ENCODE measurements at regions not wholly inside any gene's neighbourhood (a gene's known extent, or its start where the extent isn't known, plus 50 kb on each side); places are given as distances from the start of the nearest gene placed in this dataset.

DNA sequence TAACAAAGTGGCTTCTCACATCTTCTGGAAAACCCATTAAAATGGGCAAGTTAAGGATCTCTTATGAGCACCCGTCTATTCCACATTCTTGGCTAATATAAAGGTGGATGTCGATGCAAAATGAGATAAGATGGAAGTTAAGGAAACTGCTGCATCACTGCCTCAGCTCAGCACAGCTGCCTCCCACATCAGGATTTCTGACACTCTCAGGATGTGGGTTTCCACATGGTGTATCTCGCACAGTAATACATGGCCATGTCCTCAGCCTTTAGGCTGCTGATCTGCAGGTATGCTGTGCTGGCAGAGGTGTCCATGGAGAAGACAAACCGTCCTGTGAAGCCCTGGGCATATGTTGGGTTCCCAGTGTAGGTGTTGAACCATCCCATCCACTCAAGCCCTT is 1348.0 kb downstream of the TMEM121 start:
- Histone ChIP-seq H3K27me3 (ENCODE audit: insufficient read depth, low read depth) (no peaks in the 10 kb centered on the region), H3K4me2 (no peak overlapping the region), H3K4me3 (IDR thresholded peaks at IDR 0.05; ENCODE audit: insufficient read depth, low read depth, low read length) (no peak overlapping the region), H4K20me1 (ENCODE audit: insufficient read depth) (no peaks in the 10 kb centered on the region), H3K27ac (no peak overlapping the region), H3K4me1 (ENCODE audit: low read depth, poor library complexity, severe bottlenecking) (peaks cover 14% of the 10 kb centered on the region), H3K79me2 (ENCODE audit: insufficient read depth, low read depth) (no peaks in the 10 kb centered on the region), H3K36me3 (ENCODE audit: insufficient read depth) (no peaks in the 10 kb centered on the region), H2AFZ (ENCODE audit: low read depth) (no peak overlapping the region), H3K9ac (no peak overlapping the region)
- TF ChIP-seq, protein P1, sequence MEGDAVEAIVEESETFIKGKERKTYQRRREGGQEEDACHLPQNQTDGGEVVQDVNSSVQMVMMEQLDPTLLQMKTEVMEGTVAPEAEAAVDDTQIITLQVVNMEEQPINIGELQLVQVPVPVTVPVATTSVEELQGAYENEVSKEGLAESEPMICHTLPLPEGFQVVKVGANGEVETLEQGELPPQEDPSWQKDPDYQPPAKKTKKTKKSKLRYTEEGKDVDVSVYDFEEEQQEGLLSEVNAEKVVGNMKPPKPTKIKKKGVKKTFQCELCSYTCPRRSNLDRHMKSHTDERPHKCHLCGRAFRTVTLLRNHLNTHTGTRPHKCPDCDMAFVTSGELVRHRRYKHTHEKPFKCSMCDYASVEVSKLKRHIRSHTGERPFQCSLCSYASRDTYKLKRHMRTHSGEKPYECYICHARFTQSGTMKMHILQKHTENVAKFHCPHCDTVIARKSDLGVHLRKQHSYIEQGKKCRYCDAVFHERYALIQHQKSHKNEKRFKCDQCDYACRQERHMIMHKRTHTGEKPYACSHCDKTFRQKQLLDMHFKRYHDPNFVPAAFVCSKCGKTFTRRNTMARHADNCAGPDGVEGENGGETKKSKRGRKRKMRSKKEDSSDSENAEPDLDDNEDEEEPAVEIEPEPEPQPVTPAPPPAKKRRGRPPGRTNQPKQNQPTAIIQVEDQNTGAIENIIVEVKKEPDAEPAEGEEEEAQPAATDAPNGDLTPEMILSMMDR (conservative IDR thresholded peaks at IDR 0.05; ENCODE audit: low read depth, low read length): no peak

DNA sequence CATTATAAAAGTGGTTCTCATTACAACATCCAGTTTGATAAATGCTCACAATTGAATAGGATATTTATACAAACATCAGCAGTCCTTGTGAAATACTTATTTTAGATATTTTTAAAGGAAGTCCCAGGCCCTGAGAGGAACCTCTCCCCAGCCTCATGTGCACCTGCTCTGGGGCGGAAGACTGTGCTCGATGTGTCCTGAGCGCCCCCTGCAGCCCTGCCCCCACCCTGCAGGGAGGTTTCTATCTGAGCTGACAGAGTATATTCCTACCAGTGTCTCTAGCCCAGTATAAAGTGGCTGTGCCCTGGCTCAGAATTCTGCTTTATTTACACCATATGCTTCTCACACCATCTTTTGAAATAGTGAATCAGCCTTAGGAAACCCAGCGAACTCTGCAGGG is 1349.1 kb downstream of the TMEM121 start:
- Histone ChIP-seq H4K20me1 (ENCODE audit: insufficient read depth) (no peaks in the 10 kb centered on the region), H3K4me1 (ENCODE audit: low read depth, poor library complexity, severe bottlenecking) (peaks cover 14% of the 10 kb centered on the region), H3K79me2 (ENCODE audit: insufficient read depth, low read depth) (no peaks in the 10 kb centered on the region), H3K9ac (no peak overlapping the region), H3K4me3 (IDR thresholded peaks at IDR 0.05; ENCODE audit: insufficient read depth, low read depth, low read length) (no peak overlapping the region), H3K4me2 (no peak overlapping the region), H3K36me3 (ENCODE audit: insufficient read depth) (no peaks in the 10 kb centered on the region), H3K27ac (no peak overlapping the region), H3K27me3 (ENCODE audit: insufficient read depth, low read depth) (no peaks in the 10 kb centered on the region), H2AFZ (ENCODE audit: low read depth) (no peak overlapping the region)
- TF ChIP-seq, protein P1 (conservative IDR thresholded peaks at IDR 0.05; ENCODE audit: low read depth, low read length): no peak

- no peaks in the 10 kb centered on the region for H3K27me3 ChIP-seq (ENCODE audit: insufficient read depth, low read depth)
- no peaks in the 10 kb centered on the region for H4K20me1 ChIP-seq (ENCODE audit: insufficient read depth)
- H3K4me3 ChIP-seq (IDR thresholded peaks at IDR 0.05; ENCODE audit: insufficient read depth, low read depth, low read length): no peak overlapping the region
- TF ChIP-seq, protein P1 (conservative IDR thresholded peaks at IDR 0.05; ENCODE audit: low read depth, low read length): no peak
- H3K9ac ChIP-seq: no peak overlapping the region
- H3K4me2 ChIP-seq: no peak overlapping the region
- H2AFZ ChIP-seq (ENCODE audit: low read depth): no peak overlapping the region
- peaks cover 14% of the 10 kb centered on the region for H3K4me1 ChIP-seq (ENCODE audit: low read depth, poor library complexity, severe bottlenecking)
- no peaks in the 10 kb centered on the region for H3K36me3 ChIP-seq (ENCODE audit: insufficient read depth)
- H3K79me2 ChIP-seq (ENCODE audit: insufficient read depth, low read depth): no peaks in the 10 kb centered on the region
- no peak overlapping the region for H3K27ac ChIP-seq
Measured at GRCh38 chr14:106876711-106877110, 1350.3 kb downstream of the TMEM121 start.

DNA sequence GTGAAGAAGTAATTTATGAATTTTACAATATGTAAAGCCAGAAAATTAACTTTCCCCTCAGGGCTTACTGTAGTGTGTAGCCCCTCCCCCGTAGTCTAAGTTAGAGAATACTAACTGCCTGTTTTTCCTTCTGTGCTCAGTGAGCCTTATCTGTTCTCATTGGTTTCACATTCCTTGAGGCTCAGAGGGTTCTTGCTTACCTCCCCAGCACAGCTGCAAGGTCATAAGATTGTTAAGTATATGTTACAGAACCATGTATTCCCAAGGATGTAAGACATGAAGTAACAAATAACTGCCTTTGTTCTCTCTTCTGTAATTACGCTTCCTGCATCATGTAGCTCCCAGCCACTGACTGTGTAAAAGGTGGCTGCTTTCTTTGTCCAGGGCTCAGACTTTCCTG is 1351.1 kb downstream of the TMEM121 start:
- TF ChIP-seq, protein P1 (conservative IDR thresholded peaks at IDR 0.05; ENCODE audit: low read depth, low read length): no peak
- peaks cover 14% of the 10 kb centered on the region for H3K4me1 ChIP-seq (ENCODE audit: low read depth, poor library complexity, severe bottlenecking)

More for the DNA sequence above, 1351.1 kb downstream of the TMEM121 start:
- Histone ChIP-seq H3K9ac (no peak overlapping the region), H4K20me1 (ENCODE audit: insufficient read depth) (no peaks in the 10 kb centered on the region), H3K4me2 (peak overlapping the region; percentile 3; the same call in 1 of the 2 replicates), H3K36me3 (ENCODE audit: insufficient read depth) (no peaks in the 10 kb centered on the region), H3K4me3 (IDR thresholded peaks at IDR 0.05; ENCODE audit: insufficient read depth, low read depth, low read length) (no peak overlapping the region), H3K27me3 (ENCODE audit: insufficient read depth, low read depth) (no peaks in the 10 kb centered on the region), H3K27ac (no peak overlapping the region), H3K79me2 (ENCODE audit: insufficient read depth, low read depth) (no peaks in the 10 kb centered on the region), H2AFZ (ENCODE audit: low read depth) (no peak overlapping the region)
